IPS DF 19.7 (cell line): ENCODE measurements at regions not wholly inside any gene's neighbourhood (a gene's known extent, or its start where the extent isn't known, plus 50 kb on each side); places are given as distances from the start of the nearest gene placed in this dataset.

Source experiments
- DNase-seq: peaks from one replicate; pipeline ENCODE4 v3.0.0-alpha.2; 2013; ENCODE audit warnings: low read depth, low spot score

- no peak for DNase-seq
These were observed 558.2 kb upstream of the CITED2 start for GRCh38 chr6:139932671-139933070.

- DNase-seq, result no peak
These were observed 557.3 kb upstream of the CITED2 start for GRCh38 chr6:139931747-139932146.

GRCh38 chr6:139927742-139928305 lies 553.4 kb upstream of the CITED2 start:
- DNase-seq, result no peak

- no peak for DNase-seq
These were observed 552.8 kb upstream of the CITED2 start for GRCh38 chr6:139927236-139927635.

GRCh38 chr6:139926711-139927110 lies 552.3 kb upstream of the CITED2 start:
- DNase-seq, result no peak

GRCh38 chr6:139925894-139926641 lies 551.6 kb upstream of the CITED2 start:
- DNase-seq, result no peak

GRCh38 chr6:139923964-139924475 lies 549.6 kb upstream of the CITED2 start:
- DNase-seq, result no peak

GRCh38 chr6:139922236-139922635 lies 547.8 kb upstream of the CITED2 start:
- no peak for DNase-seq

- no peak for DNase-seq
These were observed 546.3 kb upstream of the CITED2 start for GRCh38 chr6:139920776-139921100.

GRCh38 chr6:139920027-139920775 lies 545.8 kb upstream of the CITED2 start:
- DNase-seq, result no peak

GRCh38 chr6:139919107-139920026 lies 544.9 kb upstream of the CITED2 start:
- DNase-seq, result no peak

GRCh38 chr6:139917951-139918630 lies 543.6 kb upstream of the CITED2 start:
- DNase-seq, result no peak

GRCh38 chr6:139914910-139915309 lies 540.5 kb upstream of the CITED2 start:
- DNase-seq, result no peak

GRCh38 chr6:139912735-139913400 lies 538.4 kb upstream of the CITED2 start:
- no peak for DNase-seq

GRCh38 chr6:139909992-139910391 lies 535.5 kb upstream of the CITED2 start:
- no peak for DNase-seq

GRCh38 chr6:139905404-139906052 lies 531.1 kb upstream of the CITED2 start:
- DNase-seq, result no peak

GRCh38 chr6:139904568-139904967 lies 530.1 kb upstream of the CITED2 start:
- DNase-seq, result no peak

- no peak for DNase-seq
These were observed 529.7 kb upstream of the CITED2 start for GRCh38 chr6:139904158-139904533.

GRCh38 chr6:139903411-139904157 lies 529.1 kb upstream of the CITED2 start:
- no peak for DNase-seq
